H1 (cell line): ENCODE measurements at regions not wholly inside any gene's neighbourhood (a gene's known extent, or its start where the extent isn't known, plus 50 kb on each side); places are given as distances from the start of the nearest gene placed in this dataset.

Experiments used
- ASH2L ChIP-seq: fragments of 200-600, 300-600 bp; sonication (generic); IDR thresholded peaks from one replicate; pipeline ENCODE4 v1.7.1; 2017; ENCODE audit warnings: low read length
- CEBPB ChIP-seq: IDR thresholded peaks from 2 replicates; pipeline ENCODE4 v1.6.1; 2012; ENCODE audit warnings: low read depth, low read length
- CHD1 ChIP-seq: IDR thresholded peaks from 2 replicates; pipeline ENCODE4 v1.6.1; 2012; ENCODE audit warnings: low read depth, low read length, improper control_type of control experiment
- FOSL1 ChIP-seq: IDR thresholded peaks from 2 replicates; pipeline ENCODE4 v1.6.1; 2011; ENCODE audit warnings: mild to moderate bottlenecking, low read depth, low read length, moderate library complexity; ENCODE audit not compliant: insufficient read depth
- NRF1 ChIP-seq: IDR thresholded peaks from 2 replicates; pipeline ENCODE4 v1.6.1; 2011; ENCODE audit warnings: mild to moderate bottlenecking, low read depth, low read length, improper control_type of control experiment
- RAD21 ChIP-seq, 2 experiments: IDR thresholded peaks in 1 of 2; conservative IDR thresholded peaks in 1 of 2; 2 replicates each; pipeline ENCODE4 v1.6.1; 2011; ENCODE audit warnings: low read depth in 2 of 2, low read length in 2 of 2, improper control_type of control experiment in 1 of 2, inconsistent platforms in 1 of 2, mild to moderate bottlenecking in 1 of 2, moderate library complexity in 1 of 2
- RFX5 ChIP-seq: IDR thresholded peaks from 2 replicates; pipeline ENCODE4 v1.6.1; 2011; ENCODE audit warnings: low read depth, low read length, improper control_type of control experiment, borderline replicate concordance
- RNF2 ChIP-seq: fragments of 200-900, 300-1000 bp; sonication (generic); IDR thresholded peaks from 2 replicates; pipeline ENCODE4 v1.7.1; 2016; ENCODE audit warnings: borderline replicate concordance, low read depth, mild to moderate bottlenecking, antibody characterized with exemption, low read length; ENCODE audit not compliant: poor library complexity, severe bottlenecking; ENCODE audit errors: missing control alignments
- RXRA ChIP-seq: IDR thresholded peaks from 2 replicates; pipeline ENCODE4 v1.6.1; 2011; ENCODE audit warnings: low read depth, mild to moderate bottlenecking, low read length, moderate library complexity; ENCODE audit not compliant: insufficient read depth
- SP1 ChIP-seq: IDR thresholded peaks from 2 replicates; pipeline ENCODE4 v1.6.1; 2011; ENCODE audit warnings: low read depth, low read length
- SP2 ChIP-seq: IDR thresholded peaks from 2 replicates; pipeline ENCODE4 v1.6.1; 2012; ENCODE audit warnings: mild to moderate bottlenecking, low read length, inconsistent platforms
- SP4 ChIP-seq: IDR thresholded peaks from 2 replicates; pipeline ENCODE4 v1.6.1; 2012; ENCODE audit warnings: low read length, inconsistent platforms
- SUZ12 ChIP-seq: fragments of 200-600 bp; sonication (generic); IDR thresholded peaks from 2 replicates; pipeline ENCODE4 v1.6.1; 2012; ENCODE audit warnings: mild to moderate bottlenecking, inconsistent platforms, low read length, moderate library complexity, mixed read lengths
- TAF7 ChIP-seq: optimal IDR thresholded peaks from 2 replicates; pipeline ENCODE3; 2011; ENCODE audit warnings: low read depth, mild to moderate bottlenecking, inconsistent platforms, low read length, moderate library complexity, borderline replicate concordance
- TBP ChIP-seq: IDR thresholded peaks from 2 replicates; pipeline ENCODE4 v1.6.1; 2011; ENCODE audit warnings: low read depth, low read length, improper control_type of control experiment
- TCF12 ChIP-seq: IDR thresholded peaks from 2 replicates; pipeline ENCODE4 v1.6.1; 2011; ENCODE audit warnings: low read depth, mild to moderate bottlenecking, low read length
- TF ChIP-seq, protein P1 (sequence below), 3 experiments: IDR thresholded peaks; 1 replicate in 2 of 3; 2 replicates in 1 of 3; pipeline versions ENCODE4 v1.5.1 to v1.6.1; 2011; ENCODE audit warnings: low read length in 3 of 3, mild to moderate bottlenecking in 3 of 3, inconsistent platforms in 2 of 3, low read depth in 1 of 3, moderate library complexity in 1 of 3; ENCODE audit not compliant: insufficient read depth in 1 of 3; ENCODE audit errors: control extremely low read depth in 1 of 3
- TF ChIP-seq, protein P2 (sequence below): IDR thresholded peaks from 2 replicates; pipeline ENCODE4 v1.6.1; 2012; ENCODE audit warnings: inconsistent platforms
- TF ChIP-seq, protein P3 (sequence below): IDR thresholded peaks from 2 replicates; pipeline ENCODE4 v1.6.1; 2012; ENCODE audit warnings: low read length, inconsistent platforms

- TF ChIP-seq SP2: no peak
- TF ChIP-seq RXRA: no peak
- no peak for TF ChIP-seq ASH2L
- no peak for TF ChIP-seq TBP
- 0 out of 2 replicates have a peak, but pooled peaks have one; percentile 46 for TF ChIP-seq CEBPB
- no peak for TF ChIP-seq FOSL1
- no peak for TF ChIP-seq TAF7
- TF ChIP-seq SP4: no peak
- TF ChIP-seq TCF12: no peak
- TF ChIP-seq RAD21 (IDR thresholded peaks at IDR 0.05 in 1 of 2, conservative IDR thresholded peaks at IDR 0.05 in 1 of 2; ENCODE audit: low read depth in 2 of 2, low read length in 2 of 2): peak; percentile 46 to 66; a peak in 3 of 4 replicates
- TF ChIP-seq NRF1: peak; percentile 72
- TF ChIP-seq SUZ12: no peak
- TF ChIP-seq, protein P1, sequence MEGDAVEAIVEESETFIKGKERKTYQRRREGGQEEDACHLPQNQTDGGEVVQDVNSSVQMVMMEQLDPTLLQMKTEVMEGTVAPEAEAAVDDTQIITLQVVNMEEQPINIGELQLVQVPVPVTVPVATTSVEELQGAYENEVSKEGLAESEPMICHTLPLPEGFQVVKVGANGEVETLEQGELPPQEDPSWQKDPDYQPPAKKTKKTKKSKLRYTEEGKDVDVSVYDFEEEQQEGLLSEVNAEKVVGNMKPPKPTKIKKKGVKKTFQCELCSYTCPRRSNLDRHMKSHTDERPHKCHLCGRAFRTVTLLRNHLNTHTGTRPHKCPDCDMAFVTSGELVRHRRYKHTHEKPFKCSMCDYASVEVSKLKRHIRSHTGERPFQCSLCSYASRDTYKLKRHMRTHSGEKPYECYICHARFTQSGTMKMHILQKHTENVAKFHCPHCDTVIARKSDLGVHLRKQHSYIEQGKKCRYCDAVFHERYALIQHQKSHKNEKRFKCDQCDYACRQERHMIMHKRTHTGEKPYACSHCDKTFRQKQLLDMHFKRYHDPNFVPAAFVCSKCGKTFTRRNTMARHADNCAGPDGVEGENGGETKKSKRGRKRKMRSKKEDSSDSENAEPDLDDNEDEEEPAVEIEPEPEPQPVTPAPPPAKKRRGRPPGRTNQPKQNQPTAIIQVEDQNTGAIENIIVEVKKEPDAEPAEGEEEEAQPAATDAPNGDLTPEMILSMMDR (IDR thresholded peaks at IDR 0.05; ENCODE audit: control extremely low read depth in 1 of 3, insufficient read depth in 1 of 3, low read depth in 1 of 3, low read length in 3 of 3): peak; percentile 49 to 64 (median 56)
- no peak for TF ChIP-seq CHD1
- TF ChIP-seq RNF2: no peak
- no peak for TF ChIP-seq SP1
- no peak for TF ChIP-seq RFX5
- TF ChIP-seq, protein P2, sequence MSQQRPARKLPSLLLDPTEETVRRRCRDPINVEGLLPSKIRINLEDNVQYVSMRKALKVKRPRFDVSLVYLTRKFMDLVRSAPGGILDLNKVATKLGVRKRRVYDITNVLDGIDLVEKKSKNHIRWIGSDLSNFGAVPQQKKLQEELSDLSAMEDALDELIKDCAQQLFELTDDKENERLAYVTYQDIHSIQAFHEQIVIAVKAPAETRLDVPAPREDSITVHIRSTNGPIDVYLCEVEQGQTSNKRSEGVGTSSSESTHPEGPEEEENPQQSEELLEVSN: no peak
- TF ChIP-seq, protein P3, sequence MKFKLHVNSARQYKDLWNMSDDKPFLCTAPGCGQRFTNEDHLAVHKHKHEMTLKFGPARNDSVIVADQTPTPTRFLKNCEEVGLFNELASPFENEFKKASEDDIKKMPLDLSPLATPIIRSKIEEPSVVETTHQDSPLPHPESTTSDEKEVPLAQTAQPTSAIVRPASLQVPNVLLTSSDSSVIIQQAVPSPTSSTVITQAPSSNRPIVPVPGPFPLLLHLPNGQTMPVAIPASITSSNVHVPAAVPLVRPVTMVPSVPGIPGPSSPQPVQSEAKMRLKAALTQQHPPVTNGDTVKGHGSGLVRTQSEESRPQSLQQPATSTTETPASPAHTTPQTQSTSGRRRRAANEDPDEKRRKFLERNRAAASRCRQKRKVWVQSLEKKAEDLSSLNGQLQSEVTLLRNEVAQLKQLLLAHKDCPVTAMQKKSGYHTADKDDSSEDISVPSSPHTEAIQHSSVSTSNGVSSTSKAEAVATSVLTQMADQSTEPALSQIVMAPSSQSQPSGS: no peak
Observed at GRCh38 chr7:26078437-26079336, 73.3 kb upstream of the NFE2L3 start (continued).
